Stimulated activated CD4-positive, alpha-beta T cell treated with anti-CD3 and anti-CD28 coated beads, Interleukin-1b, Interleukin-23, amount 100 ng/mL, for 1 hour (primary cell): ENCODE measurements at regions not wholly inside any gene's neighbourhood (a gene's known extent, or its start where the extent isn't known, plus 50 kb on each side); places are given as distances from the start of the nearest gene placed in this dataset.

Source experiments
- DNase-seq, 2 donors: peaks; one replicate each; pipeline ENCODE4 v3.0.0-alpha.2; 2020; ENCODE audit warnings: low read depth in 2 of 2

DNA sequence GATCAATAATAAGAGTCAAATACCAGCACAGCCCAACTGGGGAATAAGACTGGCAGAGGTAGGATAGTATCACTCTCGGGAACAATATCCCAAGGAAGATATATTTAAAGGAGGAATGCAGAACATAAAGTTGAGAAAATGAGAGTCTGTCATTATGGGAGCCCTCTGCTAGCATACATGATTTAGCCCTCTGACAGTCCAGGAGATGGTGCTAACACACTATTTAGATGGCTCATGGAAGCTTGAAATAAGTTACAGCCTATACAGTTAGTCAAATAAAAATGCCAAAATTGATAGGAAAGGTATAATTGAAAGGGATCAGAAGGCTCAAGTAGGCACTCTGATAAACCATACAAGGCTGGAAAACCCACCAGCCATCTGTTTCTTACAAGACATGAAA is 201.0 kb upstream of the NEIL3 start:
- no peak for DNase-seq

DNA sequence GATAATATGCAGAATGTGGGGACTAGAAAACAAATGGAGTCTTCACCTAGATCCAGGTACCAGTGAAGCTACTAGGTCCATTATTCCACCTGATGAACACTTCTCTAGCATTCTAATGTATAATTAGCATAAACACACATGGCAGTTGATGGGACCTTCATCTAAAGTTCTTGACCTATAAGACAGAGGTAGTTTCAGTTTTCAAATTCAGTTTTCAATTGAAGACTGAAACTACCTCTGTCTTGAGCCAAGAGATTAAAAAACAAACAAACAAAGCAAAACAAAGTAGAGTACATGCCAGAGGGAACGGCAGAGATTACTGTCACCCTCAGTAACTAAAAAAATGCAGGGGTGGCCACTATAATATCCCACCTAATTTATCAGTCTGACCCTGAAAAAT is 199.9 kb upstream of the NEIL3 start:
- DNase-seq = no peak

DNA sequence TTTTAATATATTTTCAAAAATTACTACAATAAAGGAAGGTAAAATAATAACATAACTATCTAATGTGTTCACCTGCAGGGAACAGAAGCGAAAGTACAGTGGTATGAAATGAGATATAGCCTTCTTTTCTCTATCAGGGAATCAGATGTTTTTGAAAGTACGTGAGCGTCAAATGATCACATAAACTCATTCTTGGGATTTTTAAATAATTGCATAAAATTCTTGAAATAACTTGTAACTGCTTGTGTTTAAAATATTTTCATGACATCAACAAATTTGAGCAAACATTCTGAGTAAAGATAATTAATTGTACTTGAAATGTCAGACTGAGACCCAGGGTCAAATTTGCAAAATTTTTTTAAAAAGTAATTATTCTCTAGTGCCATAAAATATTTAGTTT is 193.5 kb upstream of the NEIL3 start:
- DNase-seq = no peak

DNA sequence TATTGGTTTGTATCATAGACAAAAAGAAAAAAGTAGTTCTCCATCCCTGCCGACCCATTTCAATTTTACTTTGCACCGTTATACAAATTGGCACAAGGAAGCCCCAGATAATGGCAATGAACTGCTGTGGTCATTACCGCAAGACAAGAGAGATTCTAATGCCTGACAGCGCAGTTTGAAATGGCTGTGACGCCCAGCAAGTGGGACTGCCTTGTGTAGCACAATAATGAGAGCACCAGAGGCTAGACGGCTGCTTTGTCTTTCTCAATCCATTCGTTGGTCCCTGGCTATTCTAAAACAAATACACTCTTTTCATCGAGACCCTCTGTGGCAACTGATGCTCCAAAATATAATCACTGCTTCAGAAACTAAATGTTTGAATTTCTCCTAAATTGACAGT is 192.4 kb upstream of the NEIL3 start:
- no peak for DNase-seq

DNA sequence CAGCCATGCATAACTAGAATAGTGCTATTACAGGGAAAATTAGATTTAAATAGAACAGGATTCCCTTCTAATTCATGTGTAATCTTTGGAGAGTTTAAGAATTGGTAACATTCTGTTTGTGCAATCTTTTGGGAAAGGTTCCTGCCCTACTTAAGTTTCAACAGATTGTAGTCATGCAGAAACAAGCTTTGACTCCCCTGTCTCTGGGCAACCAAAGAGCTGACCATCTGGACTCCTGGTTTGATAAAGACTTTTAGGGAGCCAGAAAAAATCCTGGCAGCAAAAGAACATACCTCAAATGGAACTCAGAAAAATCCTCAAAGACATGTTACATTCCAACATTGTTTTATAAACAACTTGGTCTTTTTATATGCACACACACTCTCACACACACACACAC is 191.1 kb upstream of the NEIL3 start:
- DNase-seq = no peak

DNA sequence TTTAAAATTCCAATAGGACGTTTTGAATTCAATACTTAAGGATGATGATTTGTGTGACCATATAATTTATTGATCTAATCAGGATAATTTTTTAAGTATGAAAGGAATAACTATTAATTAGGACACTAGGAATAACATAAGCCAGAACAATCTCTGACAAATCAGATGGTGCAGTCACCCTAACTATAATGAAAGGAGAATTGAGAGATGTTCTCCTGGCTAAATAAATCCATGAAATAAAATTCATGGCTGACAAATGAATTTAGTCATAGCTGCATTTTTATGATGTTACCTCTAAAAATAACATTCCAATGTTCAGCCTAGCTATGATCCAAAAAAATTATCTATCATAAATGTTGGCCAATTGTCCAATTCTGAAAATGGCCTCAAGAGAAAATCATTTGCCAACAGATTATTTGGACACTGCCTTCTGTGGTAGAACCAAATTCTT is 190.6 kb upstream of the NEIL3 start:
- DNase-seq = no peak

DNA sequence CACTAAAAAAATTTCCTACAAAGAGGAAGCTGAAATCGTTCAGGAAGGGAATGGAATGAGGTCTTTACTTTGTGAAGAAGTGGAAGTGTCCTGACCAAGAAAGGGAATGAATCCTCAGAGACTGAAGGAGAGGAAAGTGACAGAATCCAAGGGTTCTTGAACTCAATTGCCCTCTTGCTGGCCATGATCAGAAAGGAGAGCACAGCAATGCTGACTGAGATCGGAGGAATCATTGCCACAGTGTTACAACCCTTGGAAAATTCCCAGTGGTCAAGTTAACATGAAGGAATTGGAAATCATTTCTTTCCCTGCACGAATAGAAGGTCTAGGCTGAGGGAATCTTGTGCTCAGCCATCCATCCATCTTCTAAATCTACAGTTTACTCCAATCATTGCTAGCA is 190.0 kb upstream of the NEIL3 start:
- DNase-seq = no peak

DNA sequence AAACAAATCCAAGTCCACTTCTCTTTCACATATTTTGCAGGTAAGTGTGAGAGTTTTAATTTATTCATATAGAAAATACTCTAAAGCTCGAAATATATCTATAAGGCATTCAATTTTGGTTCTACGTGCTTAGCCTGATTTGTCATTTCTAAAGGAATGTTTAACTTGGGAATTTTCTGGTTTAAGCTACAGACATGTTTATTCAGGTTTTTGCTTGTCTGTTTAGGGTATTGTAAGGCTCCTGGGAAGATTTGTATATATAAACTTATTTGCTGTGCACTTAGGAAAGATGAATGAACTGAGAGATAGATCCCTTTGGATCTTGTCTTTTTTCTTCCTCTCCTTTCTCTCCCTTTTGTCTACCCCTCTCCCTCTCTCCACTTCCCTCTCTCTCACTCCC is 185.9 kb upstream of the NEIL3 start:
- DNase-seq = no peak

DNA sequence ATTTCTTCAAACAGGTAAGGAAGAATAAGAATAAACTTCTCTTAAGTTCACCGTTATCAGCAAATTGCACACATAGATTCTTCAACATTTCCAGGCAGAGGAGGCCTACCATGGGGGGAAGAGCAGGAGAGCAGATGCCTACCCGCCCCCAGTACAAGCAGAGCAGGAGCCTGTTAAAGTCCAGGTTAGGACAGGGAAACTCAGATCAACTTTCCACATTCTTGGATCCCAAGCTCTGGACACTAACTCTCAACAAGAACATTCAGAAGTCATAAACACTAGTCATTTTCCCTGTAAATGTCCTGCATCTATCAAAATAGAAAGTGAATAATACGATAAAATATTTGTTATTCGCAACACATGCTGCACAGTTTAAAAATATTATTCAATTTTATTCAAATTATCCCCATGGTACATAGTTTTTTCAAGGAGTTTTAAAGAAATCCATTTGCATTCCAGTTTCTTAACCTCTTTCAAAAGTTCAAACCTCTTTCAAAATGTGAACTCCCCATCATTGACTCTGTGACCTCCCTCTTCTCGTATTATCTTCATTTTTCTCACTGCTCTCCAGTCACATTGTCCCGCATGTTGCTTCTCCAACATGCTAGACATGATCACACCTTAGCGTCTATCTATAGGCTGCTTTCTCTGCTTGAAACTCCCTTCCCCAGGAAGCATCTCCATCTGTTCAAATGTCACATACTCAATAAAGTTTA is 185.2 kb upstream of the NEIL3 start:
- no peak for DNase-seq

DNA sequence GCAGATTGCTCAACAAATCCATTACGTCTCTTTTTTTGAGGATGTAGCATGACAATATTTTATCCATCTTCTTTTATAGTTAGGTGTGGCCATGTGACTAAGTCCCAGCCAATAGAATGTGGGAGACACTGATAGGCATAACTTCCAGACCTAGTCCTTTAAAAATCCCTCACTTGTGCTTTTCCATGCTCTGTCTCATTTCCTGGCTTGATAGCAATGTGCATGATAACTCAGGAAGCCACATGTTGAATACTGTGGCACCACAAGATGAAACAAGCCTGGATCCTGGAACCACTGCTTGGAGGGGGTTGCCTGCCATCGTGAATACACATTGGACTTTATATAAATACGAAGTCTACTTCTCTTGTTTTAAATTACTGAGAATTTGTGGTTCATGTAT is 184.0 kb upstream of the NEIL3 start:
- DNase-seq = no peak

DNA sequence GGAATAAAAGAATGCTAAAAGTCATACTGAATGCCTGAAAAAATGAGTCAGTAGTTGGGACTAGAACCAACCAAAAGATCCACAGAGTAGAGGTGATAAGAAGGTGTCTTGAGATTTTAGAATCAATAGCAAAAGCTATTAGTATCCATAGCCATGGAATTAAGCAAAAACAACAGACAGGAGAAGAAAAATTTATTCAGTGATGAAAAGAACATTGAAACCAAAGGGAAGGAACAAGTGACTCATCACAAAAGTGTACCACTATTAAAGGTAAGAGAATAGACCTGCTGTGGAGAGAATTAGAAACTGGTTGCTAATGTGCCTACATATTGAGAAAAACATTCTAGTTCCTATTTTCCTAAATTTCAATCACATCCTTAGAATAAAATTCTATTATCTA is 182.0 kb upstream of the NEIL3 start:
- no peak for DNase-seq

DNA sequence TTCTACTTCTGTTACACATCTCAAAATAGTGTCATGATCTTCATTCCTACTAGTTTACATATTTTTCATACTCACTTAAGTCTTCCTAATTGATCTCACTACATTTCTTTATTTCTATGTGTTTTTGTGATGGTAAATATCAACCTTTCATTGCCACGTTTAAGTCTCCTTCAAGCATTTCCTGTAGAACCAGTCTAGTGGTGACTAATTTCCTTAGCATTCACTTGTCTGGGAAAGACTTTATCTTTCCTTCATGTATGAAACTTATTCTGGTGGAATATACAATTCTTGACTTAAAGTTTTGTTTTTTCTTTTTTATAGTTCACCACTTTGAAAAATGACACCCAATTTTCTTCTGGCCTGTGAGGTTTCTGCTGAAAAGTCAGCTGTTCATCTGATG is 181.4 kb upstream of the NEIL3 start:
- DNase-seq = no peak

DNA sequence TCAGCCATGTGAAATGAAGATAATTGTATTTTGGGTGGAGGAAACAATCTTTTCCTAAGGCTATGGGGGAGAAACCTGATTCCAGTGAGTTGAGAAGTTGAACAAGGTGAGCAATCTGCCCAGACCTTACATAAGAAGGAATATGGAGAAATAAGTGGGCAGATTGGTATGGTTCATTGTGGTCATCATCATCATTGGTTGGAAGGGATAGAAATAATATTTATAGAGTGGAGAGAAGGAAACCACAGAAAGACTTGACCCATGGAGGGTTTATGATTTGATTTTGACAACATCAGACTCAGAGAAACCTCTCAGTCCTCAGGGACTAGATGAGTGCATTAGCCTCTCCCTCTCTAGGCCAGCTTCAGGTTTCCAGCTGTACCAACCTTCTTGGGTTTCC is 177.9 kb upstream of the NEIL3 start:
- no peak for DNase-seq

DNA sequence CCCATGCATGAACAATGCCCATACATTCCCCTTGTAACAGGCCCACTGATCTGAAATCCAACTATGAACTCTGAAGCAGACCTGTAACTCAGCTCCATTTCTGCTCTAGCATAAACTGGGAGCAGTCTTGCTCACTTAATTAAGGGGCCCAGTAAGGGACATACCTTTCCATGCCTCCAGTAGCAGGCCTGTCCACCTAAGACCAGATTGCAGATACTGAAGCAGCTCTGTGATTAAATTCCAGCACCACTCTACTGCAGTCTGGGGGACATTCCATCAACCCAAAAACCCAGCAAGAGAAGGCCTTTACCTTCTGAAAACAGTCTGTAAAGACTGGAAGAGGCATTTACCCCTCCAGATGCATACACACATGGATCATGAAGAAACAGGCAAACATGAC is 162.0 kb upstream of the NEIL3 start:
- no peak for DNase-seq

DNA sequence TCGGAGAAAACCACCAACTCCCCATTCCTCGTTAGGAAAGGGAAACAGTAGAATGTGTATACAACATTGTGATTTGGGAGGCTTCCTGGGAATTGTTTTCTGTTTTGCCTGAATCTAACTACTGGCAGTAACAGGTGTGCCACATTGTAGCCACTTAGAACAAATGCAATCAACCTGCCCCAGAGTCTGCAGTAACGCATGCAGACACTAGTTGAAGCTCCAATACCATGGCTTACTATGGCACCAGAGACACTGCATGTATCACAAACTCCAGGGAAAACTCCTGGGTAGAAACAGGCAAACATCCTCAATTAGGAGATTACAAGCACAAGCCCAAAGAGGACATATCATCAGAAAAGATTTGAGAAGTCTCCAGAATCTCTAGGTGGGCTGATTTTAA is 154.2 kb upstream of the NEIL3 start:
- DNase-seq = no peak

DNA sequence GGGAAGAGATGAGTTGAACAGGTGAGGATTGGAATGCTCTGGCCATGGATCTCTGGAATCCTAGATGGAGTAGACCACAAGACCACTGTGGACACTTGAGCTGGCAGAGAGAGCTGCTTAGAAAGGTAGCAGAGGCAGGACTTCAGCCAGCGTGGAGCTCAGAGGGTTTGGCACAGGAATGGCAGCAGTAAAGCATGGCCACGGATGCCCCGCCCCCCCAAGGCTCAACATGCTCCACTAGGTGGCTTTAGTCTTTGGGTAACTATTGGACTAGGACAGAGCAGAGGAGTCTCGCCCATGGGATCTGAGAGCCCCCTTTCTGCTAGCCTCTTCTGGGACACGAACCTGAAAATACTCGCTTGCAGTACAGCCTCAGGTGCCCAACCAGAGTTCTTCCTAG is 150.1 kb upstream of the NEIL3 start:
- no peak for DNase-seq

DNA sequence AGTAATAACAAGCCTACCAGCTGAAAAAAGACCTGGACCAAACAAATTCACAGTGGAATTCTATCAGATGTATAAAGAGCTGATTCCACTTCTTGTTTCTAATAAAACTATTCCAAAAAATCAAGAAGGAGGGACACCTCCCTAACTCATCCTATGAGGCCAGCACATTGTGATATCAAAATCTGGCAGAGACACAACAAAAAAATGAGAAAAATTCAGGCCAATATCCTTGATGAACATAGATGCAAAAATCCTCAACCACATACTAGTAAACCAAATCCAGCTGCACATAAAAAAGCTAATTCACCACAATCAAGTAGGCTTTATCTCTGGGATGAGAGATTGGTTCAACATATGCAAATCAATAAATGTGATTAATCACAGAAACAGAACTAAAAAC is 147.9 kb upstream of the NEIL3 start:
- no peak for DNase-seq

DNA sequence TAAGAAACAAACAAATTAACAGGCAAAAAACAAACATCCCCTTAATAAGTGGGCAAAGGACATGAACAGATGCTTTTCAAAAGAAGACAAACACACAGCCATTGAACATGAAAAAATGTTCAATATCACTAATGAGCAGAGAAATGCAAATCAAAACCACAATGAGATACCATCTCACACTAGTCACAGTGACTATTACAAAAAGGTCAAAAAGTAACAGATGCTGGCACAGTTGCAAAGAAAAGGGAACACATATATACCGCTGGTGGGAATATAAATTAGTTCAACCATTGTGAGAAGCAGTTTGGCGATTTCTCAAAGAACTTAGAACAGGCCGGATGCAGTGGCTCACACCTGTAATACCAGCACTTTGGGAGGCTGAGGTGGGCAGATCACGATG is 146.1 kb upstream of the NEIL3 start:
- DNase-seq = no peak

DNA sequence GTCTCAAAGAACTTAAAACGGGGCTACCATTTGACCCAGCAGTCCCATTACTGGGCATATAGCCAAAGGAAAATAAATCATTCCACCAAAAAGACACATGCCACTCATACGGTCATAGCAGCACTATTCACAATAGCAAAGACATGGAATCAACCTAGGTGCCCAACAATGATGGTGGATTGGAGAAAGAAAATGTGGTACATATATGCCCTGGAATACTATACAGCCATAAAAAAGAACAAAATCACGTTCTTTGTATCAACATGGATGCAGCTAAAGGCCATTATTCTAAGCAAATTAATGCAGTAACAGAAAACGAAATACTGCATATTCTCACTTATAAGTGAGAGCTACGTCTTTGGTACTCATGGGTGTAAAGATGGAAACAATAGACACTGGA is 138.1 kb upstream of the NEIL3 start:
- DNase-seq = no peak

DNA sequence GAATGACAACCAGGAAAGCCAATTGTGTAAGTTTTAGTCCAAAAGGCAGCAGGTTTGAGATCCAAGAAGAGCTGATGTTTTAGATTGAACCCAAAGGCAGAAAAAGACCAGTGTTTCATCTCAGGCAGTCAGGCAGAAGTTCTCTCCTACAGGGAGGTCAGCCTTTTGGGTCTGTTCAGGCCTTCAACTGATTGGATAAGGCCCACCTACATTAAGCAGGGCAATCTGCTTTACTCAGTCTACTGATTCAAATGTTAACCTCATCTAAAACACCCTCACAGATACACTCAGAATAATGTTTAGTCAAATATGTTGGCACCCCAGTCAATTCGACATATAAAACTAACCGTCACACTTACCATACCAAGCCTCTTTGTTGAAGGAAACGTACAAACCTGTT is 134.2 kb upstream of the NEIL3 start:
- no peak for DNase-seq

DNA sequence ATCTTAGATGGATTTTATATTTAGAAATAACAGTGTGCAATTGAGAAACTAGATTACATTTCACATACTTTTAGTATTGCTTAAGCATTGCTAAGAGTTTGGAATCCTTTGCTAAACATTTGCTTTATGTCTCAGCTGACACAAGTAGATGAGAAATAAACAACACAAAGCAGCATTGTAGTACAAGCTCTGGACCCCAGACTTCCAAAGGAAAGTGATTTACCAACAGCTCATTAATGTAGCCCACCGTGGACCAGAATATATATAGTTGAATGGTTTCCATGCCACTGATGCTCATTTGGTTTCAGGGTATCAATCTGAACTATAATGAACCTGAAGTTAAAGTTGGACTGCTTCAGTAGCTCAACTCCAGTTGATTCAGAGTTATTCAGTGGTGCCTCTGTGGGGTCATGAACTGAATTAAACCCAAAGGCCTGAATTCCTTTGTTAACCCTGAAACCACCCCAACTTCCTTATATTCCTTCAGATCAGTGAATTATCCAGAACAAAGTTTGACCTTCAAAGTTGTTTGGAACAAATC is 132.1 kb upstream of the NEIL3 start:
- DNase-seq = no peak

DNA sequence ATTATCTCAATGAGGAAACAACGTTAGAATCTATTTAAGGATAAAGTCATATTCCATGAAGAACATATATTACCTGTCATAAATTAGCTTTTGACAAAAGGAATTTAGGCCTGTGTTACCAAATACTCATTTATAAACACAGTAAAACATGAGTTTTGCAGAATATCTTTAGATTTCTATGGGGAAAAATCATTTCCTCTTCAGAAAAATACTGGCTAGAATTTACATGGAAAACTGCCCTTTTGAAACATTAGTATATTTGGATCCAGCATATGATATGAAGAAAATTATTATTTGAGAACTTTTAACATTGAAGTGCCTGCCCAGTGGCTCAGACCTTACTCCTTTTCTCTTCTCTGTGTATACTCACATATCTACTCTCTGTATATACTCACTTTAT is 131.4 kb upstream of the NEIL3 start:
- DNase-seq = no peak

DNA sequence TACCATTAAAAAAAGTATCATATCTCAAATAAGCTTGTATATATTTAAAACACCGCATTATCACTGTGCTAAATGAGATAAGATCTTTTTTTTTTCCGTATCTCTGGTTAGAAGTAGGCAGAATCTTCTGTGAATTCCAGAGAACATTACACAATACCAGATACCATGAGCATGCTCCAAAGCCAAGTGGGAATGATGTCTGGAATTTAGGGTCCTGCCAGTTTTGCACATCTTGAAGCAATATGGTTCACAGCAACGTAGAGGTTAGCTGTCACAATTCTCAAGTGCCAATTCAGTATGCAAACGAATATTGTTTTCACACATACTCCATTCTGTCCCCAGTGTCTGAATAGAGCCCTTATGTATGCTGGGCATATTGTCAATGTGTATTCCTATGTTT is 127.5 kb upstream of the NEIL3 start:
- no peak for DNase-seq

DNA sequence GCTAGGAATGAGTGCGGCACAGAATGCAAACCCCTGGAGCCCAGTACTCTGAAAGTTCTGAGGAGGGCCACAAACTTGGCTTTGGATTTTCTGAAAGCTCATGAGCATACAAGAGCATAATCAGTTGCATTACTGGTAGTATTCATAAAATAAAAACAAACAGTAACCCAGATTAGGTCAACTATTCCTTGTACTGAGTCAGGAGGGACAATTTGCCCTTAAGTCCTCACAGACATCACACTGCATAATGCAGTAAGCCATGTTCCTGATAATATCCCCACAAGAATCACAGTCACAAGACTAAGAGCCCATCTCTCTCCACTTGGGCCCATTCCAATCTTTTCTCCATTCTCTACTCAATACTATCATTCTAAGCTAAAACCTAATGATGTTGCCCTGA is 126.9 kb upstream of the NEIL3 start:
- DNase-seq = no peak
